MM.1S (cell line): ENCODE measurements at regions not wholly inside any gene's neighbourhood (a gene's known extent, or its start where the extent isn't known, plus 50 kb on each side); places are given as distances from the start of the nearest gene placed in this dataset.

Source experiments
- DNase-seq: peaks from one replicate; pipeline ENCODE4 v3.0.0-alpha.2; 2015
- H2AFZ ChIP-seq: fragments of 300-600 bp; sonication (generic); 2 replicates; pipeline ENCODE4 v1.6.0; 2016; ENCODE audit warnings: antibody characterized with exemption, low read length
- H3F3A ChIP-seq: fragments of 300-600 bp; sonication (generic); 2 replicates; pipeline ENCODE4 v1.6.1; 2016; ENCODE audit warnings: mild to moderate bottlenecking, antibody characterized with exemption, low read length, moderate library complexity, mixed read lengths; ENCODE audit not compliant: insufficient read depth
- H3K27ac ChIP-seq: fragments of 300-600 bp; sonication (generic); 2 replicates; pipeline ENCODE4 v1.5.1; 2016; ENCODE audit warnings: mild to moderate bottlenecking, low read length
- H3K27me3 ChIP-seq: fragments of 300-600 bp; sonication (generic); replicated peaks from 2 replicates; pipeline ENCODE4 v1.6.0; 2016; ENCODE audit warnings: low read length; ENCODE audit not compliant: insufficient read depth
- H3K36me3 ChIP-seq: fragments of 300-600 bp; sonication (generic); replicated peaks from 2 replicates; pipeline ENCODE4 v1.6.1; 2016; ENCODE audit warnings: mild to moderate bottlenecking, low read length, mixed read lengths; ENCODE audit not compliant: insufficient read depth
- H3K4me1 ChIP-seq: fragments of 300-600 bp; sonication (generic); 2 replicates; pipeline ENCODE4 v1.6.1; 2016; ENCODE audit warnings: low read length, mixed read lengths
- H3K4me2 ChIP-seq: fragments of 300-600 bp; sonication (generic); 2 replicates; pipeline ENCODE4 v1.6.0; 2016; ENCODE audit warnings: low read depth, low read length
- H3K4me3 ChIP-seq: fragments of 300-600 bp; sonication (generic); 2 replicates; pipeline ENCODE4 v1.5.1; 2016; ENCODE audit warnings: low read length, mixed read lengths
- H3K79me2 ChIP-seq: fragments of 300-600 bp; sonication (generic); 2 replicates; pipeline ENCODE4 v1.6.1; 2016; ENCODE audit warnings: mixed run types, low read length, mixed read lengths
- H3K9ac ChIP-seq: fragments of 300-600 bp; sonication (generic); 2 replicates; pipeline ENCODE4 v1.6.1; 2016; ENCODE audit warnings: low read length, mixed read lengths
- H3K9me2 ChIP-seq: fragments of 300-600 bp; sonication (generic); replicated peaks from 2 replicates; pipeline ENCODE4 v1.6.1; 2016; ENCODE audit warnings: mild to moderate bottlenecking, low read length, mixed read lengths; ENCODE audit not compliant: insufficient read depth
- H3K9me3 ChIP-seq: fragments of 300-600 bp; sonication (generic); replicated peaks from 2 replicates; pipeline ENCODE4 v1.6.1; 2016; ENCODE audit warnings: mild to moderate bottlenecking, low read length, mixed read lengths; ENCODE audit not compliant: insufficient read depth
- H4K20me1 ChIP-seq: fragments of 300-600 bp; sonication (generic); 2 replicates; pipeline ENCODE4 v1.6.1; 2016; ENCODE audit warnings: mild to moderate bottlenecking, low read length, moderate library complexity, mixed read lengths; ENCODE audit not compliant: insufficient read depth
- EZH2 ChIP-seq: fragments of 300-600 bp; sonication (generic); optimal IDR thresholded peaks from 2 replicates; pipeline ENCODE3; 2017; ENCODE audit warnings: low read depth, mild to moderate bottlenecking, antibody characterized with exemption, low read length, mixed read lengths
- EZH2phosphoT487 ChIP-seq: fragments of 300-600 bp; sonication (generic); IDR thresholded peaks from 2 replicates; pipeline ENCODE4 v1.6.1; 2018; ENCODE audit warnings: antibody characterized with exemption, low read length
- TF ChIP-seq, protein P1 (sequence below): fragments of 300-600 bp; sonication (generic); IDR thresholded peaks from 2 replicates; pipeline ENCODE4 v1.5.1; 2016; ENCODE audit warnings: antibody characterized with exemption, low read length, mixed read lengths

GRCh38 chr13:56189439-56189838 lies 951.3 kb upstream of the PRR20A start:
- H3F3A ChIP-seq = no peaks in the 10 kb centered on the region
- DNase-seq = no peak
- H3K79me2 ChIP-seq = no peaks in the 10 kb centered on the region
- no peak overlapping the region for H2AFZ ChIP-seq
- no peak overlapping the region for H3K4me2 ChIP-seq
- no peaks in the 10 kb centered on the region for H3K9me2 ChIP-seq
- no peak overlapping the region for H3K4me3 ChIP-seq
- no peak overlapping the region for H3K9ac ChIP-seq
- TF ChIP-seq, protein P1, sequence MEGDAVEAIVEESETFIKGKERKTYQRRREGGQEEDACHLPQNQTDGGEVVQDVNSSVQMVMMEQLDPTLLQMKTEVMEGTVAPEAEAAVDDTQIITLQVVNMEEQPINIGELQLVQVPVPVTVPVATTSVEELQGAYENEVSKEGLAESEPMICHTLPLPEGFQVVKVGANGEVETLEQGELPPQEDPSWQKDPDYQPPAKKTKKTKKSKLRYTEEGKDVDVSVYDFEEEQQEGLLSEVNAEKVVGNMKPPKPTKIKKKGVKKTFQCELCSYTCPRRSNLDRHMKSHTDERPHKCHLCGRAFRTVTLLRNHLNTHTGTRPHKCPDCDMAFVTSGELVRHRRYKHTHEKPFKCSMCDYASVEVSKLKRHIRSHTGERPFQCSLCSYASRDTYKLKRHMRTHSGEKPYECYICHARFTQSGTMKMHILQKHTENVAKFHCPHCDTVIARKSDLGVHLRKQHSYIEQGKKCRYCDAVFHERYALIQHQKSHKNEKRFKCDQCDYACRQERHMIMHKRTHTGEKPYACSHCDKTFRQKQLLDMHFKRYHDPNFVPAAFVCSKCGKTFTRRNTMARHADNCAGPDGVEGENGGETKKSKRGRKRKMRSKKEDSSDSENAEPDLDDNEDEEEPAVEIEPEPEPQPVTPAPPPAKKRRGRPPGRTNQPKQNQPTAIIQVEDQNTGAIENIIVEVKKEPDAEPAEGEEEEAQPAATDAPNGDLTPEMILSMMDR = no peak
- no peak for TF ChIP-seq EZH2phosphoT487
- TF ChIP-seq EZH2 = no peak
- H4K20me1 ChIP-seq = no peaks in the 10 kb centered on the region
- H3K9me3 ChIP-seq = no peaks in the 10 kb centered on the region
- H3K4me1 ChIP-seq = no peaks in the 10 kb centered on the region
- no peaks in the 10 kb centered on the region for H3K27me3 ChIP-seq
- no peak overlapping the region for H3K27ac ChIP-seq
- no peaks in the 10 kb centered on the region for H3K36me3 ChIP-seq

DNA sequence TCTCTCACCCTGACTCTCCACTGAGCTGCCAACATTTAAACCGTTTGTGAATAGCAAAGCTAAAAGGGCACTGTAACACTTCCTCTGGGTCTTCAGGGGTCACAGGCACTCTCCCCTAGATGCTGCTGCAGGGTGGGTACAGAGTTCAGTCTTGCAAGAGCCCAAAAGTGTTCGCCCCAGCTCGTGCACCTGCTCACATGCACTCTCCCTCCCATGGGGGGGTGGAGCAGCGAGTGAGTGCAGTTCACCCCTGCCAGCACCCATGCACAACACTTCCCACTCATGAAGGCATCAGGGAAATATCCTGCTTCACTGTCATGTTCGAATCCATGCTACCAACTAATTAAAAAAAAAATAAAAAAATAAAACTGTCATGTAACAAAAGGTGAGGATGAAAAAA lies 950.7 kb upstream of the PRR20A start:
- TF ChIP-seq, protein P1 = no peak
- TF ChIP-seq EZH2phosphoT487 = no peak
- TF ChIP-seq EZH2 = no peak
- Histone ChIP-seq H3K9ac (no peak overlapping the region), H3K4me3 (no peak overlapping the region), H3K27me3 (no peaks in the 10 kb centered on the region), H3K4me1 (no peaks in the 10 kb centered on the region), H3K27ac (no peak overlapping the region), H4K20me1 (no peaks in the 10 kb centered on the region), H3K4me2 (no peak overlapping the region), H3K9me3 (no peaks in the 10 kb centered on the region), H3K36me3 (no peaks in the 10 kb centered on the region), H3F3A (no peaks in the 10 kb centered on the region), H3K79me2 (no peaks in the 10 kb centered on the region), H3K9me2 (no peaks in the 10 kb centered on the region), H2AFZ (no peak overlapping the region)
- no peak for DNase-seq

DNA sequence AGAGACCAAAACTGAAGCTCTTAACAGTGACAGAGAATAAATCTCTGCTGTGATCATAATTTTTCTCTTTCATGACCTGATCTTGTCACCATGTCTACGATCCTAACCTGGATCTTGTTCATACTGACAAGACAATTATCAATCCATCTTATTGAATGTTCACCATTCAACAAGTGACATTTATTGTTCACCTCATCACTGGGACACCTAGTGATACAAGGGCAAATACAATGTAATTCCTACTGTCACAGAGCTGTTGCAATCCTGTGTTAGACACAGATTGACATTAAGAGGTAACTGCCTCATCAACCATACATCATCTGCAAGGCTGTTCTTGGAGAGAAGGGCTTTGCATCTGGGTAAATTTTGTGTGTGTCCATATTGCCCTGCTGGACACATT lies 942.4 kb upstream of the PRR20A start:
- Histone ChIP-seq H3K4me1 (no peaks in the 10 kb centered on the region), H2AFZ (no peak overlapping the region), H3F3A (no peaks in the 10 kb centered on the region), H3K9me3 (no peaks in the 10 kb centered on the region), H4K20me1 (no peaks in the 10 kb centered on the region), H3K9ac (no peak overlapping the region), H3K27me3 (no peaks in the 10 kb centered on the region), H3K27ac (no peak overlapping the region), H3K9me2 (no peaks in the 10 kb centered on the region), H3K36me3 (no peaks in the 10 kb centered on the region), H3K4me3 (no peak overlapping the region), H3K4me2 (no peak overlapping the region), H3K79me2 (no peaks in the 10 kb centered on the region)
- TF ChIP-seq EZH2 = no peak
- no peak for TF ChIP-seq EZH2phosphoT487
- TF ChIP-seq, protein P1 = no peak
- DNase-seq = no peak

DNA sequence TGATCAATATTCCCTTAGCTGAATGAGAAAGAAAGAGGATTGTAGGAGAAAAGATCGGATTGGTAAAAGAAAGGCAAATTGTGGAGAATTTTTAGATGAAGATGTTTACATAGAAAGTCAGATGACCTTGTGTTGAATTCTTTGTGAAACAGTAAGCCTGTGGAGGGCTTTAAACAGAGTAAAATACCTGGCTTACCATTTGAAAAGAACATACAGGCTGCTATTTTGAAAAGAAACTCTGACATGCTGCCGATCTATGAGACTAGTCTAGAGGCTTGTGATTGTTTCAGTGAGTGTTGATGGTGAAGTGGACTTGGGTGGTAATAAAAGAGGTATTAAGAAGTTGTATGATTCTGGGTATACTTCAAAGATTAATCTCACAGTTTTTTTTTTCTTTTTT lies 938.9 kb upstream of the PRR20A start:
- Histone ChIP-seq H3K9me3 (no peaks in the 10 kb centered on the region), H3K4me2 (no peak overlapping the region), H4K20me1 (no peaks in the 10 kb centered on the region), H3K27me3 (no peaks in the 10 kb centered on the region), H3K27ac (no peak overlapping the region), H3K36me3 (no peaks in the 10 kb centered on the region), H2AFZ (no peak overlapping the region), H3K4me3 (no peak overlapping the region), H3K4me1 (no peaks in the 10 kb centered on the region), H3K9ac (no peak overlapping the region), H3K9me2 (no peaks in the 10 kb centered on the region), H3F3A (no peaks in the 10 kb centered on the region), H3K79me2 (no peaks in the 10 kb centered on the region)
- no peak for DNase-seq
- TF ChIP-seq EZH2phosphoT487 = no peak
- TF ChIP-seq EZH2 = no peak
- TF ChIP-seq, protein P1 = no peak
